HG02610 (cell line): ENCODE measurements at regions not wholly inside any gene's neighbourhood (a gene's known extent, or its start where the extent isn't known, plus 50 kb on each side); places are given as distances from the start of the nearest gene placed in this dataset.

Source experiments
- ATAC-seq: cut with Tn5 transposase; IDR thresholded peaks from one replicate; pipeline ENCODE4 v1.9.1; 2021; ENCODE audit warnings: mild to moderate bottlenecking, moderate library complexity; ENCODE audit not compliant: unreplicated experiment

GRCh38 chr14:46306267-46306666 is 345.3 kb downstream of the RPL10L start:
- ATAC-seq = no peak

- ATAC-seq = no peak
Measured at GRCh38 chr14:46300765-46301164, 350.8 kb downstream of the RPL10L start.

GRCh38 chr14:46290706-46291105 is 360.9 kb downstream of the RPL10L start:
- ATAC-seq = no peak

- ATAC-seq = no peak
Measured at GRCh38 chr14:46279776-46280175, 371.8 kb downstream of the RPL10L start.

GRCh38 chr14:46279327-46279726 is 372.3 kb downstream of the RPL10L start:
- ATAC-seq = no peak

- ATAC-seq = no peak
Measured at GRCh38 chr14:46259536-46259935, 392.0 kb downstream of the RPL10L start.

- ATAC-seq = no peak
Measured at GRCh38 chr14:46256381-46256780, 395.2 kb downstream of the RPL10L start.

- ATAC-seq = no peak
Measured at GRCh38 chr14:46250113-46250703, 401.4 kb downstream of the RPL10L start.

GRCh38 chr14:46248001-46248630 is 403.5 kb downstream of the RPL10L start:
- ATAC-seq = no peak

- no peak for ATAC-seq
Measured at GRCh38 chr14:46245276-46245675, 406.3 kb downstream of the RPL10L start.

- ATAC-seq = no peak
Measured at GRCh38 chr14:46233786-46234185, 417.8 kb downstream of the RPL10L start.

- ATAC-seq = no peak
Measured at GRCh38 chr14:46230540-46230939, 421.0 kb downstream of the RPL10L start.

- ATAC-seq = no peak
Measured at GRCh38 chr14:46215801-46216200, 435.8 kb downstream of the RPL10L start.

GRCh38 chr14:46198676-46199075 is 452.9 kb downstream of the RPL10L start:
- no peak for ATAC-seq

- ATAC-seq = no peak
Measured at GRCh38 chr14:46197856-46198255, 453.7 kb downstream of the RPL10L start.
